ENCODE measurements at regions not wholly inside any gene's neighbourhood (a gene's known extent, or its start where the extent isn't known, plus 50 kb on each side); places are given as distances from the start of the nearest gene placed in this dataset.

- no peak overlapping the region for H3K4me3 ChIP-seq
- no peaks in the 10 kb centered on the region for H3K9me3 ChIP-seq
- no peaks in the 10 kb centered on the region for H3K27me3 ChIP-seq (replicated peaks; ENCODE audit: insufficient read depth)
- no peak for DNase-seq (ENCODE audit: low spot score)
- H3K27ac ChIP-seq: no peak overlapping the region
- TF ChIP-seq CTCF (IDR thresholded peaks at IDR 0.05): no peak
- ATAC-seq (ENCODE audit: insufficient number of reproducible peaks, low FRiP score, low read depth): no peak
- no peaks in the 10 kb centered on the region for H3K4me1 ChIP-seq (ENCODE audit: control insufficient read depth in 1 of 2, low read depth in 2 of 2)
- no peaks in the 10 kb centered on the region for H3K36me3 ChIP-seq
These were observed 311.5 kb upstream of the IRX4 start for GRCh38 chr5:2194236-2194555.

GRCh38 chr5:2193542-2194235 lies 311.0 kb upstream of the IRX4 start:
- H3K27me3 ChIP-seq (replicated peaks; ENCODE audit: insufficient read depth): no peaks in the 10 kb centered on the region
- H3K27ac ChIP-seq: no peak overlapping the region
- H3K4me3 ChIP-seq: no peak overlapping the region
- H3K4me1 ChIP-seq (ENCODE audit: control insufficient read depth in 1 of 2, low read depth in 2 of 2): no peaks in the 10 kb centered on the region
- H3K9me3 ChIP-seq: no peaks in the 10 kb centered on the region
- ATAC-seq (ENCODE audit: insufficient number of reproducible peaks, low FRiP score, low read depth): no peak
- H3K36me3 ChIP-seq: no peaks in the 10 kb centered on the region
- no peak for TF ChIP-seq CTCF (IDR thresholded peaks at IDR 0.05)
- DNase-seq (ENCODE audit: low spot score): no peak

GRCh38 chr5:2193142-2193541 lies 310.4 kb upstream of the IRX4 start:
- Histone ChIP-seq H3K4me1 (ENCODE audit: control insufficient read depth in 1 of 2, low read depth in 2 of 2) (no peaks in the 10 kb centered on the region), H3K27ac (no peak overlapping the region), H3K4me3 (no peak overlapping the region), H3K27me3 (replicated peaks; ENCODE audit: insufficient read depth) (no peaks in the 10 kb centered on the region), H3K36me3 (no peaks in the 10 kb centered on the region), H3K9me3 (no peaks in the 10 kb centered on the region)
- TF ChIP-seq CTCF (IDR thresholded peaks at IDR 0.05): no peak
- DNase-seq (ENCODE audit: low spot score) (no peak), ATAC-seq (ENCODE audit: insufficient number of reproducible peaks, low FRiP score, low read depth) (no peak)

GRCh38 chr5:2192496-2192895 lies 309.8 kb upstream of the IRX4 start:
- H3K4me3 ChIP-seq: no peak overlapping the region
- ATAC-seq (ENCODE audit: insufficient number of reproducible peaks, low FRiP score, low read depth) (no peak), DNase-seq (ENCODE audit: low spot score) (no peak)
- H3K36me3 ChIP-seq: no peaks in the 10 kb centered on the region
- TF ChIP-seq CTCF (IDR thresholded peaks at IDR 0.05): no peak
- no peak overlapping the region for H3K27ac ChIP-seq
- no peaks in the 10 kb centered on the region for H3K9me3 ChIP-seq
- H3K4me1 ChIP-seq (ENCODE audit: control insufficient read depth in 1 of 2, low read depth in 2 of 2): no peaks in the 10 kb centered on the region
- no peaks in the 10 kb centered on the region for H3K27me3 ChIP-seq (replicated peaks; ENCODE audit: insufficient read depth)

- H3K27me3 ChIP-seq (replicated peaks; ENCODE audit: insufficient read depth): no peaks in the 10 kb centered on the region
- TF ChIP-seq CTCF (IDR thresholded peaks at IDR 0.05): no peak
- no peak overlapping the region for H3K4me3 ChIP-seq
- H3K27ac ChIP-seq: no peak overlapping the region
- DNase-seq (ENCODE audit: low spot score) (no peak), ATAC-seq (ENCODE audit: insufficient number of reproducible peaks, low FRiP score, low read depth) (no peak)
- no peaks in the 10 kb centered on the region for H3K4me1 ChIP-seq (ENCODE audit: control insufficient read depth in 1 of 2, low read depth in 2 of 2)
- no peaks in the 10 kb centered on the region for H3K9me3 ChIP-seq
- no peaks in the 10 kb centered on the region for H3K36me3 ChIP-seq
These were observed 309.2 kb upstream of the IRX4 start for GRCh38 chr5:2191972-2192371.
